ENCODE measurements at regions not wholly inside any gene's neighbourhood (a gene's known extent, or its start where the extent isn't known, plus 50 kb on each side); places are given as distances from the start of the nearest gene placed in this dataset.

- intact Hi-C loops (cut with DNase I), result no loop called here
- no peaks in the 10 kb centered on the region for H3K36me3 ChIP-seq
- no peak for DNase-seq
- no peak overlapping the region for H3K27ac ChIP-seq
- H3K4me1 ChIP-seq, result no peaks in the 10 kb centered on the region
- H3K4me3 ChIP-seq (replicated peaks in 1 of 3), result no peak overlapping the region
- TF ChIP-seq CTCF (IDR thresholded peaks at IDR 0.05), result no peak
- no peak for TF ChIP-seq POLR2A (IDR thresholded peaks at IDR 0.05)
- WGBS, 2 donors, result 64 to 78% methylated on average over 2 of the region's 2 CpGs
- no peaks in the 10 kb centered on the region for H3K9me3 ChIP-seq
- H3K27me3 ChIP-seq, result no peaks in the 10 kb centered on the region
Observed at GRCh38 chr2:8209494-8209893, 472.4 kb upstream of the ID2 start.

GRCh38 chr2:8211384-8211783, 470.5 kb upstream of the ID2 start:
- Histone ChIP-seq H3K36me3 (no peaks in the 10 kb centered on the region), H3K4me1 (peaks cover 0 to 1% of the 10 kb centered on the region in 2 donors), H3K9me3 (no peaks in the 10 kb centered on the region), H3K4me3 (replicated peaks in 1 of 3) (no peak overlapping the region), H3K27ac (no peak overlapping the region), H3K27me3 (no peaks in the 10 kb centered on the region)
- no peak for DNase-seq
- TF ChIP-seq CTCF (IDR thresholded peaks at IDR 0.05) (no peak), POLR2A (IDR thresholded peaks at IDR 0.05) (no peak)
- WGBS, 2 donors, result 96 to 97% methylated on average over 3 of the region's 3 CpGs
- intact Hi-C loops (cut with DNase I), result no loop called here

- Histone ChIP-seq H3K27ac (no peak overlapping the region), H3K4me1 (peaks cover 0 to 4% of the 10 kb centered on the region in 2 donors), H3K4me3 (replicated peaks in 1 of 3) (no peak overlapping the region), H3K36me3 (no peaks in the 10 kb centered on the region), H3K9me3 (no peaks in the 10 kb centered on the region), H3K27me3 (no peaks in the 10 kb centered on the region)
- intact Hi-C loops (cut with DNase I), result no loop called here
- 83 to 91% methylated on average over 3 of the region's 3 CpGs for WGBS, 2 donors
- DNase-seq, result no peak
- TF ChIP-seq CTCF (IDR thresholded peaks at IDR 0.05) (no peak), POLR2A (IDR thresholded peaks at IDR 0.05) (no peak)
Observed at GRCh38 chr2:8212239-8212638, 469.6 kb upstream of the ID2 start.

GRCh38 chr2:8214036-8214615, 467.7 kb upstream of the ID2 start:
- Histone ChIP-seq H3K4me1 (peaks cover 0 to 4% of the 10 kb centered on the region in 2 donors), H3K4me3 (replicated peaks in 1 of 3) (no peak overlapping the region), H3K36me3 (no peaks in the 10 kb centered on the region), H3K9me3 (no peaks in the 10 kb centered on the region), H3K27me3 (no peaks in the 10 kb centered on the region), H3K27ac (no peak overlapping the region)
- intact Hi-C loops (cut with DNase I), result no loop called here
- 83 to 96% methylated on average over 4 of the region's 4 CpGs for WGBS, 2 donors
- DNase-seq, result no peak
- no peak for TF ChIP-seq POLR2A (IDR thresholded peaks at IDR 0.05)
- TF ChIP-seq CTCF (IDR thresholded peaks at IDR 0.05), result no peak

GRCh38 chr2:8215159-8215863, 466.5 kb upstream of the ID2 start:
- no peak for DNase-seq
- H3K36me3 ChIP-seq, result no peaks in the 10 kb centered on the region
- H3K9me3 ChIP-seq, result no peaks in the 10 kb centered on the region
- no peak for TF ChIP-seq CTCF (IDR thresholded peaks at IDR 0.05)
- TF ChIP-seq POLR2A (IDR thresholded peaks at IDR 0.05), result no peak
- peaks cover 0 to 4% of the 10 kb centered on the region in 2 donors for H3K4me1 ChIP-seq
- intact Hi-C loops (cut with DNase I), result no loop called here
- H3K27ac ChIP-seq, result no peak overlapping the region
- 88 to 95% methylated on average over 5 of the region's 5 CpGs for WGBS, 2 donors
- no peak overlapping the region for H3K4me3 ChIP-seq (replicated peaks in 1 of 3)
- no peaks in the 10 kb centered on the region for H3K27me3 ChIP-seq
